ENCODE measurements at regions not wholly inside any gene's neighbourhood (a gene's known extent, or its start where the extent isn't known, plus 50 kb on each side); places are given as distances from the start of the nearest gene placed in this dataset.

GRCh38 chr16:5560084-5560483 lies 462.5 kb upstream of the EEF2KMT start:
- BruUV-seq (replicated peaks): no TSS peak
- DNase-seq (ENCODE audit: low spot score) (no peak), ATAC-seq (no peak), FAIRE-seq (no peak)
- in situ Hi-C loops (cut with HindIII; ENCODE audit: extremely low pct_ligation_motif_present, low pct_unique_long_range_greater_than_20kb) (no loop called here), intact Hi-C loops (cut with micrococcal nuclease; ENCODE audit: unreplicated experiment) (no loop called here)
- Histone ChIP-seq H3K4me2 (ENCODE audit: low read depth, low read length) (no peak overlapping the region), H3K27ac (ENCODE audit: extremely low read length, insufficient read depth, low read length) (no peak overlapping the region), H3K4me3 (replicated peaks in 1 of 3; ENCODE audit: insufficient read depth in 1 of 3, low read depth in 2 of 3, low read length in 3 of 3) (no peak overlapping the region), H3K4me1 (ENCODE audit: insufficient read depth, low read length) (no peaks in the 10 kb centered on the region), H3K9ac (ENCODE audit: insufficient read depth, low read depth, low read length) (no peak overlapping the region), H4K20me1 (ENCODE audit: insufficient read depth, low read length) (no peaks in the 10 kb centered on the region), H2AFZ (ENCODE audit: low read length) (no peak overlapping the region), H3K79me2 (ENCODE audit: insufficient read depth, low read length) (no peaks in the 10 kb centered on the region), H3K27me3 (ENCODE audit: control insufficient read depth in 1 of 2, insufficient read depth in 2 of 2, low read length in 2 of 2) (peaks cover 0 to 12% of the 10 kb centered on the region in 2 experiments; a peak in 2 of 5 replicates), H3K9me3 (ENCODE audit: low read length) (no peaks in the 10 kb centered on the region), H3K36me3 (replicated peaks in 1 of 2; ENCODE audit: control insufficient read depth in 1 of 2, insufficient read depth in 2 of 2, low read length in 2 of 2) (no peaks in the 10 kb centered on the region)
- TF ChIP-seq DNMT1 (CRISPR knock-in tag; IDR thresholded peaks at IDR 0.05) (no peak), GABPA (IDR thresholded peaks at IDR 0.05; ENCODE audit: low read depth, low read length) (peak; percentile 26; the same call in 1 of the 2 replicates), GABPA (CRISPR knock-in tag; IDR thresholded peaks at IDR 0.05; ENCODE audit: low read depth) (peak; percentile 33; the same call in 1 of the 2 replicates), ARID3A (IDR thresholded peaks at IDR 0.05; ENCODE audit: low read depth, low read length) (no peak), ZNF772 (CRISPR knock-in tag; IDR thresholded peaks at IDR 0.05) (no peak), PHB2 (IDR thresholded peaks at IDR 0.05; ENCODE audit: partially characterized antibody) (no peak), ZNF761 (CRISPR knock-in tag; conservative IDR thresholded peaks at IDR 0.05) (no peak)
- CTCF ChIA-PET (ENCODE audit: low intra/inter-chr PET ratio, low total read pairs): no interaction called here
- 0% methylated on average over 2 of the region's 2 CpGs for WGBS (ENCODE audit: low lambda C conversion rate)
- POLR2A ChIA-PET: no interaction called here

- H2AFZ ChIP-seq (ENCODE audit: low read length): no peak overlapping the region
- no peak for TF ChIP-seq MED1 (CRISPR knock-in tag; IDR thresholded peaks at IDR 0.05)
- no peak for TF ChIP-seq ZNF180 (CRISPR knock-in tag; IDR thresholded peaks at IDR 0.05; ENCODE audit: borderline replicate concordance, low read depth)
- TF ChIP-seq ZNF121 (CRISPR knock-in tag; IDR thresholded peaks at IDR 0.05): no peak
- TF ChIP-seq HMGXB3 (CRISPR knock-in tag; IDR thresholded peaks at IDR 0.05; ENCODE audit: borderline replicate concordance): no peak
- TF ChIP-seq HNRNPLL (IDR thresholded peaks at IDR 0.05; ENCODE audit: low read depth, low read length, poor library complexity, severe bottlenecking): no peak
- TF ChIP-seq JUND (CRISPR knock-in tag; IDR thresholded peaks at IDR 0.05): no peak
- no peak for TF ChIP-seq BCL6 (CRISPR knock-in tag; IDR thresholded peaks at IDR 0.05)
- TF ChIP-seq MAF1 (CRISPR knock-in tag; IDR thresholded peaks at IDR 0.05; ENCODE audit: borderline replicate concordance): no peak
- no peak for TF ChIP-seq ZNF772 (CRISPR knock-in tag; IDR thresholded peaks at IDR 0.05)
- TF ChIP-seq ZNF20 (CRISPR knock-in tag; IDR thresholded peaks at IDR 0.05): no peak
- no peaks in the 10 kb centered on the region for H4K20me1 ChIP-seq (ENCODE audit: insufficient read depth, low read length)
- no peak; the same call in 2 of the 3 replicates for ATAC-seq
- H3K4me3 ChIP-seq (replicated peaks in 1 of 3; ENCODE audit: insufficient read depth in 1 of 3, low read depth in 2 of 3, low read length in 3 of 3): no peak overlapping the region
- H3K9ac ChIP-seq (ENCODE audit: insufficient read depth, low read depth, low read length): no peak overlapping the region
- in situ Hi-C loops (cut with HindIII; ENCODE audit: extremely low pct_ligation_motif_present, low pct_unique_long_range_greater_than_20kb): no loop called here
- BruUV-seq (replicated peaks): no TSS peak
- no peak for DNase-seq (ENCODE audit: low spot score)
- WGBS (ENCODE audit: low lambda C conversion rate): 13% methylated on average over 9 of the region's 9 CpGs
- no peak overlapping the region for H3K4me2 ChIP-seq (ENCODE audit: low read depth, low read length)
- intact Hi-C loops (cut with micrococcal nuclease; ENCODE audit: unreplicated experiment): no loop called here
- no peaks in the 10 kb centered on the region for H3K36me3 ChIP-seq (replicated peaks in 1 of 2; ENCODE audit: control insufficient read depth in 1 of 2, insufficient read depth in 2 of 2, low read length in 2 of 2)
- H3K79me2 ChIP-seq (ENCODE audit: insufficient read depth, low read length): no peaks in the 10 kb centered on the region
- H3K27ac ChIP-seq (ENCODE audit: extremely low read length, insufficient read depth, low read length): no peak overlapping the region
- H3K9me3 ChIP-seq (ENCODE audit: low read length): no peaks in the 10 kb centered on the region
- H3K27me3 ChIP-seq (ENCODE audit: control insufficient read depth in 1 of 2, insufficient read depth in 2 of 2, low read length in 2 of 2): peaks cover 0 to 9% of the 10 kb centered on the region in 2 experiments; a peak in 2 of 5 replicates
- no peak for FAIRE-seq
- ChIA-PET POLR2A (no interaction called here), CTCF (ENCODE audit: low intra/inter-chr PET ratio, low total read pairs) (no interaction called here)
- no peaks in the 10 kb centered on the region for H3K4me1 ChIP-seq (ENCODE audit: insufficient read depth, low read length)
Measured at GRCh38 chr16:5557966-5558365, 460.4 kb upstream of the EEF2KMT start.

Data from HepG2 (cell line).